GM23248 (cell line): ENCODE measurements at regions not wholly inside any gene's neighbourhood (a gene's known extent, or its start where the extent isn't known, plus 50 kb on each side); places are given as distances from the start of the nearest gene placed in this dataset.

Experiments
- EZH2 ChIP-seq: fragments of 200-600 bp; sonication (generic); IDR thresholded peaks from 2 replicates; pipeline ENCODE4 v1.6.1; 2018; ENCODE audit warnings: antibody characterized with exemption, mild to moderate bottlenecking; ENCODE audit not compliant: insufficient read depth, poor library complexity, severe bottlenecking
- EZH2phosphoT487 ChIP-seq: fragments of 200-600 bp; sonication (generic); IDR thresholded peaks from 2 replicates; pipeline ENCODE4 v1.6.1; 2018; ENCODE audit warnings: antibody characterized with exemption, moderate library complexity, mild to moderate bottlenecking, low read depth; ENCODE audit not compliant: insufficient read depth

DNA sequence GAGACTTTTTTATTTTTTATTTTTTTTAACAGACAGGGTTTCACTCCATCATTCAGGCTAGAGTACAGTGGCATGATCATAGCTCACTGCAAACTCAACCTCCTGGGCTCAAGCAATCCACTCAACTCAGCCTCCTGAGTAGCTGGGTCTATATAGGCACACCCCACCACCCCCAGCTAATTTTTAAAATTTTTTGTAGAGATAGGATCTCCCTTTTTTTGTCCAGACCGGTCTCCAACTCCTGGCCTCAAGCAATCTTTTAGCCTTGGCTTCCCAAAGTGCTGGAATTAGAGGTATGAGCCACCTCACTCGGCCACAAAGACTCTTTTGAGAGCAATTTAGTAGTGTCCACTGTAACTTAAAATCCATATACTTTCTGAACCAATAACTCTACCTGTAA lies 103.3 kb upstream of the DST start:
- TF ChIP-seq EZH2phosphoT487 (no peak), EZH2 (no peak)
